Activated CD4-positive, alpha-beta T cell treated with anti-CD3 and anti-CD28 coated beads, Interleukin-2, amount 10 ng/mL, durations not matched to agents 24 days and 14 days (primary cell): ENCODE measurements at regions not wholly inside any gene's neighbourhood (a gene's known extent, or its start where the extent isn't known, plus 50 kb on each side); places are given as distances from the start of the nearest gene placed in this dataset.

ENCODE experiments used
- DNase-seq: peaks from one replicate; pipeline ENCODE4 v3.0.0; 2022
- H3K27ac Mint-ChIP-seq: one replicate; pipeline ENCODE4 v1.8.0; 2022; ENCODE audit warnings: mild to moderate bottlenecking, mixed read lengths
- H3K27me3 Mint-ChIP-seq: one replicate; pipeline ENCODE4 v1.8.0; 2022; ENCODE audit warnings: mixed read lengths
- H3K36me3 Mint-ChIP-seq: one replicate; pipeline ENCODE4 v1.8.0; 2022; ENCODE audit warnings: low read depth, mild to moderate bottlenecking, mixed read lengths
- H3K4me1 Mint-ChIP-seq: one replicate; pipeline ENCODE4 v1.8.0; 2021; ENCODE audit warnings: mixed read lengths
- H3K4me3 Mint-ChIP-seq: one replicate; pipeline ENCODE4 v1.8.0; 2022; ENCODE audit warnings: mild to moderate bottlenecking, moderate library complexity, mixed read lengths
- H3K9me3 Mint-ChIP-seq: one replicate; pipeline ENCODE4 v1.8.0; 2021; ENCODE audit warnings: mixed read lengths
- intact Hi-C: fragments of 100-400 bp; cut with micrococcal nuclease; formaldehyde crosslinking; loops from one replicate; pipeline ENCODE4 v1.15.1; 2023

- intact Hi-C loops = no loop called here
- Mint-ChIP-seq H3K4me1 (no peaks in the 10 kb centered on the region), H3K36me3 (no peaks in the 10 kb centered on the region), H3K27ac (no peak overlapping the region), H3K4me3 (no peak overlapping the region), H3K27me3 (no peaks in the 10 kb centered on the region), H3K9me3 (no peaks in the 10 kb centered on the region)
- no peak for DNase-seq
These were observed 689.6 kb downstream of the DHX35 start for GRCh38 chr20:39651645-39652325.

GRCh38 chr20:39646874-39647413 is 684.8 kb downstream of the DHX35 start:
- DNase-seq = no peak
- H3K27ac Mint-ChIP-seq = no peak overlapping the region
- intact Hi-C loops = no loop called here
- no peaks in the 10 kb centered on the region for H3K4me1 Mint-ChIP-seq
- H3K36me3 Mint-ChIP-seq = no peaks in the 10 kb centered on the region
- no peaks in the 10 kb centered on the region for H3K27me3 Mint-ChIP-seq
- no peaks in the 10 kb centered on the region for H3K9me3 Mint-ChIP-seq
- H3K4me3 Mint-ChIP-seq = no peak overlapping the region

GRCh38 chr20:39645131-39645530 is 683.0 kb downstream of the DHX35 start:
- H3K9me3 Mint-ChIP-seq = no peaks in the 10 kb centered on the region
- intact Hi-C loops = no loop called here

GRCh38 chr20:39643292-39643691 is 681.1 kb downstream of the DHX35 start:
- H3K27ac Mint-ChIP-seq = no peak overlapping the region
- H3K27me3 Mint-ChIP-seq = no peaks in the 10 kb centered on the region
- no peaks in the 10 kb centered on the region for H3K36me3 Mint-ChIP-seq
- no peak overlapping the region for H3K4me3 Mint-ChIP-seq
- no peaks in the 10 kb centered on the region for H3K4me1 Mint-ChIP-seq
- intact Hi-C loops = no loop called here
- DNase-seq = no peak
- H3K9me3 Mint-ChIP-seq = no peaks in the 10 kb centered on the region

More at GRCh38 chr20:39645131-39645530, 683.0 kb downstream of the DHX35 start:
- no peak overlapping the region for H3K4me3 Mint-ChIP-seq
- H3K27me3 Mint-ChIP-seq = no peaks in the 10 kb centered on the region
- DNase-seq = no peak
- H3K27ac Mint-ChIP-seq = no peak overlapping the region
- no peaks in the 10 kb centered on the region for H3K4me1 Mint-ChIP-seq
- H3K36me3 Mint-ChIP-seq = no peaks in the 10 kb centered on the region

GRCh38 chr20:39641423-39641822 is 679.3 kb downstream of the DHX35 start:
- intact Hi-C loops = no loop called here
- no peak overlapping the region for H3K4me3 Mint-ChIP-seq
- H3K27ac Mint-ChIP-seq = no peak overlapping the region
- H3K36me3 Mint-ChIP-seq = no peaks in the 10 kb centered on the region
- no peaks in the 10 kb centered on the region for H3K9me3 Mint-ChIP-seq
- H3K27me3 Mint-ChIP-seq = no peaks in the 10 kb centered on the region
- DNase-seq = no peak
- no peaks in the 10 kb centered on the region for H3K4me1 Mint-ChIP-seq

GRCh38 chr20:39640147-39640546 is 678.0 kb downstream of the DHX35 start:
- Mint-ChIP-seq H3K27me3 (no peaks in the 10 kb centered on the region), H3K4me1 (no peaks in the 10 kb centered on the region)
- intact Hi-C loops = no loop called here

GRCh38 chr20:39638731-39639130 is 676.6 kb downstream of the DHX35 start:
- H3K36me3 Mint-ChIP-seq = no peaks in the 10 kb centered on the region
- intact Hi-C loops = no loop called here
- no peak for DNase-seq
- no peak overlapping the region for H3K4me3 Mint-ChIP-seq
- no peak overlapping the region for H3K27ac Mint-ChIP-seq
- H3K4me1 Mint-ChIP-seq = no peaks in the 10 kb centered on the region
- no peaks in the 10 kb centered on the region for H3K27me3 Mint-ChIP-seq
- H3K9me3 Mint-ChIP-seq = no peaks in the 10 kb centered on the region

More at GRCh38 chr20:39640147-39640546, 678.0 kb downstream of the DHX35 start:
- no peak overlapping the region for H3K4me3 Mint-ChIP-seq
- no peak overlapping the region for H3K27ac Mint-ChIP-seq
- no peaks in the 10 kb centered on the region for H3K36me3 Mint-ChIP-seq
- no peaks in the 10 kb centered on the region for H3K9me3 Mint-ChIP-seq
- no peak for DNase-seq

GRCh38 chr20:39633689-39634088 is 671.5 kb downstream of the DHX35 start:
- intact Hi-C loops = no loop called here
- no peaks in the 10 kb centered on the region for H3K27me3 Mint-ChIP-seq
- no peaks in the 10 kb centered on the region for H3K9me3 Mint-ChIP-seq
- no peaks in the 10 kb centered on the region for H3K4me1 Mint-ChIP-seq
- no peak for DNase-seq
- no peak overlapping the region for H3K27ac Mint-ChIP-seq
- H3K36me3 Mint-ChIP-seq = no peaks in the 10 kb centered on the region
- no peak overlapping the region for H3K4me3 Mint-ChIP-seq

GRCh38 chr20:39632757-39633156 is 670.6 kb downstream of the DHX35 start:
- Mint-ChIP-seq H3K4me1 (no peaks in the 10 kb centered on the region), H3K4me3 (no peak overlapping the region), H3K36me3 (no peaks in the 10 kb centered on the region), H3K27me3 (no peaks in the 10 kb centered on the region), H3K9me3 (no peaks in the 10 kb centered on the region), H3K27ac (no peak overlapping the region)
- intact Hi-C loops = no loop called here
- DNase-seq = no peak

- H3K27ac Mint-ChIP-seq = no peak overlapping the region
- no peak overlapping the region for H3K4me3 Mint-ChIP-seq
- intact Hi-C loops = no loop called here
- no peaks in the 10 kb centered on the region for H3K36me3 Mint-ChIP-seq
- DNase-seq = no peak
- no peaks in the 10 kb centered on the region for H3K4me1 Mint-ChIP-seq
- no peaks in the 10 kb centered on the region for H3K9me3 Mint-ChIP-seq
- H3K27me3 Mint-ChIP-seq = no peaks in the 10 kb centered on the region
These were observed 670.0 kb downstream of the DHX35 start for GRCh38 chr20:39632176-39632575.

- Mint-ChIP-seq H3K9me3 (no peaks in the 10 kb centered on the region), H3K4me3 (no peak overlapping the region), H3K36me3 (no peaks in the 10 kb centered on the region), H3K27ac (no peak overlapping the region), H3K27me3 (no peaks in the 10 kb centered on the region), H3K4me1 (no peaks in the 10 kb centered on the region)
- intact Hi-C loops = no loop called here
- no peak for DNase-seq
These were observed 669.4 kb downstream of the DHX35 start for GRCh38 chr20:39631557-39631956.

- H3K4me1 Mint-ChIP-seq = no peaks in the 10 kb centered on the region
- H3K9me3 Mint-ChIP-seq = no peaks in the 10 kb centered on the region
- no peaks in the 10 kb centered on the region for H3K36me3 Mint-ChIP-seq
- DNase-seq = no peak
- no peak overlapping the region for H3K4me3 Mint-ChIP-seq
- H3K27me3 Mint-ChIP-seq = no peaks in the 10 kb centered on the region
- intact Hi-C loops = no loop called here
- no peak overlapping the region for H3K27ac Mint-ChIP-seq
These were observed 668.2 kb downstream of the DHX35 start for GRCh38 chr20:39630215-39630908.

GRCh38 chr20:39627765-39628164 is 665.6 kb downstream of the DHX35 start:
- DNase-seq = no peak
- Mint-ChIP-seq H3K9me3 (no peaks in the 10 kb centered on the region), H3K27me3 (no peaks in the 10 kb centered on the region), H3K27ac (no peak overlapping the region), H3K4me1 (no peaks in the 10 kb centered on the region), H3K4me3 (no peak overlapping the region), H3K36me3 (no peaks in the 10 kb centered on the region)
- intact Hi-C loops = no loop called here

GRCh38 chr20:39624316-39624715 is 662.2 kb downstream of the DHX35 start:
- H3K27ac Mint-ChIP-seq = no peak overlapping the region
- H3K27me3 Mint-ChIP-seq = no peaks in the 10 kb centered on the region
- H3K4me3 Mint-ChIP-seq = no peak overlapping the region
- no peaks in the 10 kb centered on the region for H3K4me1 Mint-ChIP-seq
- no peak for DNase-seq
- intact Hi-C loops = no loop called here
- no peaks in the 10 kb centered on the region for H3K36me3 Mint-ChIP-seq
- no peaks in the 10 kb centered on the region for H3K9me3 Mint-ChIP-seq
